ENCODE measurements at regions not wholly inside any gene's neighbourhood (a gene's known extent, or its start where the extent isn't known, plus 50 kb on each side); places are given as distances from the start of the nearest gene placed in this dataset.

DNA sequence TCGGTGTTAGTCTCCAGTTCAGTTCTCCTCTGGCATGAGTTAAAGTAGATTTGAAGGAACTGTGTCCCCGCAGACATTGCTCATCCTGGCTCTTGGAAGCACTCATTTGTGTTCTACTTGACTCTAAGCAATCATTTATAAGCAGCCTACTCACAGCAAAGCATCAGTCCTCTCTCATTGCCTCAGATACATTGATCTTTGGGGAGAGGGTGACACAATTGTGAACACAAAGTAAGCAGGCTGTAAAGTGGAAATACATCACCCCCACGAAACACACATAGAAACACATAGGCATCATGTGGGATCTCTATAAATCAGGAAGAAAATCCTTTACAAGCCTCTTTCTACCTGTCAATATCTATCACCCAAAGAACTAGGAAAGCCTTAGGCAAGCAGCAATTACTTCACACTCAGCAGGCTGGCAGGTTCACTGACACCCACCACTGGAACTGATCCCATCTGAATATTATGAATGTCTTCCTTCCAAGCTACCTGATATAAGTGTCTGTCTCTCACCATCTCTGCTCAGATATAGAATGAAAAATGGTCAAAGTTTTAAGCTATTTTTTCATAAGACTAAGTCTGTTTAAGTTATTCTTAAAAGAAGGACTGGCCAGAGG, 675.8 kb downstream of the HACE1 start:
- H4K8ac ChIP-seq (ENCODE audit: extremely low read depth, insufficient read depth, low read length), result no peak overlapping the region
- POLR2A ChIA-PET (ENCODE audit: partially characterized antibody), result no interaction called here
- no peak overlapping the region for H2AK5ac ChIP-seq (ENCODE audit: low read depth, low read length)
- no peaks in the 10 kb centered on the region for H4K20me1 ChIP-seq (replicated peaks in 1 of 2; ENCODE audit: control insufficient read depth in 1 of 2, insufficient read depth in 2 of 2, low read length in 2 of 2)
- H3K79me2 ChIP-seq (ENCODE audit: control insufficient read depth in 1 of 2, insufficient read depth in 2 of 2, low read length in 2 of 2), result no peaks in the 10 kb centered on the region
- H3K23ac ChIP-seq (ENCODE audit: insufficient read length), result no peak overlapping the region
- no peaks in the 10 kb centered on the region for H3K4me1 ChIP-seq (replicated peaks in 1 of 4; ENCODE audit: control insufficient read depth in 3 of 4, insufficient read depth in 4 of 4, low read length in 3 of 4)
- no peak overlapping the region for H2BK20ac ChIP-seq (ENCODE audit: low read length)
- H3K56ac ChIP-seq (replicated peaks; ENCODE audit: insufficient read length, low read depth, low read length), result peak overlapping the region; percentile 49
- H3K9ac ChIP-seq (replicated peaks in 1 of 4; ENCODE audit: extremely low read depth in 1 of 4, low read depth in 3 of 4, low read length in 3 of 4), result no peak overlapping the region
- H4K5ac ChIP-seq (ENCODE audit: insufficient read length, low read depth, low read length), result no peak overlapping the region
- no peak for FAIRE-seq
- no peak overlapping the region for H2BK12ac ChIP-seq (ENCODE audit: low read depth, low read length)
- no peaks in the 10 kb centered on the region for H3K9me3 ChIP-seq (ENCODE audit: insufficient read depth in 2 of 2, low read depth in 1 of 2, low read length in 1 of 2)
- no peak overlapping the region for H3K18ac ChIP-seq (ENCODE audit: extremely low read depth, low read length)
- H3K27me3 ChIP-seq (replicated peaks in 1 of 4; ENCODE audit: control insufficient read depth in 3 of 4, extremely low read depth in 1 of 4, insufficient read depth in 3 of 4, low read length in 3 of 4), result no peaks in the 10 kb centered on the region
- H2BK15ac ChIP-seq (ENCODE audit: low read length), result no peak overlapping the region
- WGBS, 2 experiments (ENCODE audit: extremely low coverage in 1 of 2, insufficient coverage in 1 of 2, insufficient read length in 1 of 2, insufficient replicate concordance in 2 of 2, low coverage in 1 of 2, low lambda C conversion rate in 2 of 2, missing lambda C conversion rate in 1 of 2), result 87% methylated on average over 3 of the region's 3 CpGs; no CpG with 5 or more reads in 1 of the 2 experiments
- H3K4ac ChIP-seq (replicated peaks; ENCODE audit: insufficient read length, low read depth, low read length), result no peak overlapping the region
- no peaks in the 10 kb centered on the region for H3K36me3 ChIP-seq (ENCODE audit: control insufficient read depth in 2 of 4, insufficient read depth in 4 of 4, low read length in 3 of 4)
- H3K23me2 ChIP-seq (ENCODE audit: low read depth, low read length), result no peaks in the 10 kb centered on the region
- H3K14ac ChIP-seq (ENCODE audit: insufficient read length), result no peak overlapping the region
- CTCF ChIA-PET (ENCODE audit: partially characterized antibody), result no interaction called here
- no peak overlapping the region for H3K27ac ChIP-seq (ENCODE audit: low read depth, low read length)
- DNase-seq (ENCODE audit: low read depth in 1 of 2, low spot score in 2 of 2), result no peak
- peak overlapping the region; percentile 32; the same call in 1 of the 2 replicates for H2AFZ ChIP-seq (ENCODE audit: low read length)
- H3K79me1 ChIP-seq (ENCODE audit: low read depth, low read length), result no peaks in the 10 kb centered on the region
- H3K4me2 ChIP-seq (ENCODE audit: insufficient read depth in 1 of 2, low read depth in 2 of 2, low read length in 2 of 2), result no peak overlapping the region
- no peak overlapping the region for H2BK120ac ChIP-seq (replicated peaks; ENCODE audit: low read depth, low read length)
- no peak overlapping the region for H2BK5ac ChIP-seq (ENCODE audit: low read depth, low read length)
- no peak overlapping the region for H4K91ac ChIP-seq (replicated peaks; ENCODE audit: insufficient read length, low read length)
- no peak overlapping the region for H3K4me3 ChIP-seq (ENCODE audit: extremely low read depth in 1 of 4, insufficient read depth in 2 of 4, low read depth in 3 of 4, low read length in 4 of 4)
- no peak for TF ChIP-seq USF2 (IDR thresholded peaks at IDR 0.05; ENCODE audit: low read length)
- TF ChIP-seq JUND (IDR thresholded peaks at IDR 0.05; ENCODE audit: low read length), result no peak
- TF ChIP-seq PHF8 (conservative IDR thresholded peaks at IDR 0.05; ENCODE audit: low read depth, low read length), result no peak
- no peak for TF ChIP-seq CREB1 (IDR thresholded peaks at IDR 0.05)
- no peak for TF ChIP-seq CEBPB (IDR thresholded peaks at IDR 0.05; ENCODE audit: low read depth, low read length)
- no peak for TF ChIP-seq RNF2 (IDR thresholded peaks at IDR 0.05; ENCODE audit: borderline replicate concordance, low read depth, low read length, missing control alignments, poor library complexity, severe bottlenecking)
- no peak for TF ChIP-seq BACH1 (IDR thresholded peaks at IDR 0.05; ENCODE audit: low read length)
- no peak for TF ChIP-seq GTF2F1 (IDR thresholded peaks at IDR 0.05; ENCODE audit: borderline replicate concordance, low read depth, low read length)
- TF ChIP-seq NRF1 (IDR thresholded peaks at IDR 0.05; ENCODE audit: low read depth, low read length), result no peak
- no peak for TF ChIP-seq POLR2AphosphoS5 (IDR thresholded peaks at IDR 0.05; ENCODE audit: low read depth, low read length)
- no peak for TF ChIP-seq CTCF (IDR thresholded peaks at IDR 0.05; ENCODE audit: control extremely low read depth in 1 of 3, insufficient read depth in 1 of 3, low read depth in 1 of 3, low read length in 3 of 3)

Measured in H1 (cell line).